Mesodermal cell (in vitro differentiated cells): ENCODE measurements at regions not wholly inside any gene's neighbourhood (a gene's known extent, or its start where the extent isn't known, plus 50 kb on each side); places are given as distances from the start of the nearest gene placed in this dataset.
"Not testable (repeated sequence)": the region's sequence is repeated elsewhere in the genome, so short reads cannot be mapped to it uniquely, and the experiment has no call there.

ENCODE experiments used
- H3K27ac ChIP-seq: 2 replicates; pipeline ENCODE4 v1.7.0; 2013; ENCODE audit warnings: mild to moderate bottlenecking, low read depth, low read length, moderate library complexity; ENCODE audit not compliant: severe bottlenecking
- H3K36me3 ChIP-seq: 2 replicates; pipeline ENCODE4 v1.7.1; 2013; ENCODE audit warnings: mild to moderate bottlenecking, low read length, moderate library complexity; ENCODE audit not compliant: control insufficient read depth, insufficient read depth
- H3K4me1 ChIP-seq: one replicate; pipeline ENCODE4 v1.7.1; 2013; ENCODE audit warnings: mild to moderate bottlenecking, low read length; ENCODE audit not compliant: insufficient read depth, control insufficient read depth, poor library complexity, severe bottlenecking
- H3K4me3 ChIP-seq: 2 replicates; pipeline ENCODE4 v1.7.0; 2013; ENCODE audit warnings: low read length, control low read depth, mild to moderate bottlenecking; ENCODE audit not compliant: insufficient read depth, poor library complexity, severe bottlenecking; ENCODE audit errors: extremely low read depth
- H3K9me3 ChIP-seq: 2 replicates; pipeline ENCODE4 v1.7.1; 2013; ENCODE audit warnings: mild to moderate bottlenecking, low read length, moderate library complexity; ENCODE audit not compliant: control insufficient read depth
- WGBS, 2 experiments: methylation state at CpG; one replicate each; pipeline ENCODE4 v1.1.5; 2013; ENCODE audit warnings: missing lambda C conversion rate in 2 of 2; ENCODE audit not compliant: insufficient coverage in 2 of 2; 5-methylcytosine and 5-hydroxymethylcytosine counted together

DNA sequence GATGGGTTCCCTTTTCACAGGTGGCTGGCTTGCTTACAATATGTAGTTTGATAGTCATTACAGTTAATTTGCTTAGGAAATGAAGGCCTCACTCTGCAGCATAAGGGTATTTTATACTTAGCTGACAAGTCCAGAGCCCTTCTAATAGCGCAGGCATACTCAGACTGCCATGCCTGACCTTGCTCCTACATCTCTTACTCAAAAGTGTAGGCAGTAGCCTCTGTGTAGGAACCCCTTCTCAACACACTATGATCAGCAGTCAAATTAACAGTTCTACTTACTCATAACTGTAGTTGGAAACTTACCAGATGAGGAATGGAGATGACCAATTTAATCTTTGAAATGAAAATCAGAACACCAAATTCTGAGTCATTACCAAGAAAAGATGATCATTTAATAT lies 373.5 kb downstream of the TBC1D32 start:
- H3K4me1 ChIP-seq = no peaks in the 10 kb centered on the region
- WGBS, 2 experiments = 100% methylated on average over 1 of the region's 1 CpG; no CpG with 5 or more reads in 1 of the 2 experiments
- no peak overlapping the region for H3K27ac ChIP-seq
- no peak overlapping the region for H3K4me3 ChIP-seq
- no peaks in the 10 kb centered on the region for H3K36me3 ChIP-seq
- no peaks in the 10 kb centered on the region for H3K9me3 ChIP-seq

DNA sequence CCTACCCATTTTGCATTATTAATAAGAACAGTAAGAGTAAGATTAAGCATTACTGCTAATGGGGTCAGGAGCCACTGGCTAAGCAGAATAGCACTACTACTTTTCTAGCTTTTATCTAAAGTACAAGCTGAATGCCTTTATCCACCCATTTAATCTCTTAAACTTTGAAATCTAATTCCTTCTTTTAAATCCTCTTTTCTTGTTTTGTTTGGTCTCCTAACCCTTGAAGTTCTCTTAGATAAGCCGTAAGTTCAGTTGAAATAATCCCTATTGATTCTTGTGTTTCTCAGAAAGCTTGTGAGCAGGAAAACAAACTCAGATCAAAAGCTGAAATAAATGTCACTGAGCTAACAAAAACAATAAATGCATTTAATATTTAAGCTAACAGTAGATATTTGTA lies 380.2 kb downstream of the TBC1D32 start:
- Histone ChIP-seq H3K9me3 (no peaks in the 10 kb centered on the region), H3K27ac (no peak overlapping the region), H3K36me3 (no peaks in the 10 kb centered on the region), H3K4me1 (no peaks in the 10 kb centered on the region), H3K4me3 (no peak overlapping the region)
- no CpG with 5 or more reads among the region's 1 CpG for WGBS, 2 experiments

DNA sequence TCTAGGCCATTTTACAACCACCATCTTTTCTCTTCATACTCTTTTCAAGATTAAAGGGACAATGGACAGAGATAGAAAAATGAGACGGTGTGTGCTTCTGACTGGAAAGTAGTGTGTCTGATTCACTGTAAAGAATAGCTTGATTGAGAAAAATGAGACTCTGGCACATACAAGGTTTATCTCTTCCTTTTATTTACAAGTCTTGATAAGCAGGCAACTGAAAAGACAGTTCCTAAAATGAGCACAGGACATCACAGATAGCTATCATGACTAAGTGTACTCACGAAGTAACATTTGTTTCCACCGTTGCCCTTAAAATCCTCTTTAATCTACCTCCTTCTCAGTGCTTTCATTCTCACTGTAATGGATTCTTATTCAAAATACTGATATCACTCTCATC lies 383.0 kb downstream of the TBC1D32 start:
- WGBS, 2 experiments = 81 to 85% methylated on average over 2 of the region's 3 CpGs
- no peaks in the 10 kb centered on the region for H3K36me3 ChIP-seq
- no peaks in the 10 kb centered on the region for H3K4me1 ChIP-seq
- no peak overlapping the region for H3K4me3 ChIP-seq
- peak overlapping the region; percentile 16 for H3K27ac ChIP-seq
- H3K9me3 ChIP-seq = no peaks in the 10 kb centered on the region

DNA sequence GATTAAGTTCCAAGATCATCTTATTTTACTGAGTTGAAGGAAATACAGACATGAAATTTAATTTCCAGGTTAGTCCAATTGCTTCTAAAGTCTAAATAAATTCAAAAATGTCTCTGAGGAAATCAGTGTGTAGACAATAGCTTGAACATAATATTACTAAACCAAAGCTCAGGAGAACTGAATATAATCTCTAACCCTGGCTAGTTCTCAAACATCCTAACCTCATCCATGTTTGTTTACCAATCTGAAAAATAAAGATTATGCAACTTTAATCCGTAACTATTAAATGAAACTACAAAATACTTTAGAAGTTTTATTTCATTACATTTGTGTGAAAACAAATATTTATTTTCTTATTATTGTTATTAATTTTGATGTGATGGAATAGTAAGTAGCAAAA lies 387.2 kb downstream of the TBC1D32 start:
- no CpG with 5 or more reads among the region's 1 CpG for WGBS, 2 experiments
- no peaks in the 10 kb centered on the region for H3K9me3 ChIP-seq
- H3K36me3 ChIP-seq = no peaks in the 10 kb centered on the region
- H3K4me3 ChIP-seq = no peak overlapping the region
- no peak overlapping the region for H3K27ac ChIP-seq
- H3K4me1 ChIP-seq = no peaks in the 10 kb centered on the region

DNA sequence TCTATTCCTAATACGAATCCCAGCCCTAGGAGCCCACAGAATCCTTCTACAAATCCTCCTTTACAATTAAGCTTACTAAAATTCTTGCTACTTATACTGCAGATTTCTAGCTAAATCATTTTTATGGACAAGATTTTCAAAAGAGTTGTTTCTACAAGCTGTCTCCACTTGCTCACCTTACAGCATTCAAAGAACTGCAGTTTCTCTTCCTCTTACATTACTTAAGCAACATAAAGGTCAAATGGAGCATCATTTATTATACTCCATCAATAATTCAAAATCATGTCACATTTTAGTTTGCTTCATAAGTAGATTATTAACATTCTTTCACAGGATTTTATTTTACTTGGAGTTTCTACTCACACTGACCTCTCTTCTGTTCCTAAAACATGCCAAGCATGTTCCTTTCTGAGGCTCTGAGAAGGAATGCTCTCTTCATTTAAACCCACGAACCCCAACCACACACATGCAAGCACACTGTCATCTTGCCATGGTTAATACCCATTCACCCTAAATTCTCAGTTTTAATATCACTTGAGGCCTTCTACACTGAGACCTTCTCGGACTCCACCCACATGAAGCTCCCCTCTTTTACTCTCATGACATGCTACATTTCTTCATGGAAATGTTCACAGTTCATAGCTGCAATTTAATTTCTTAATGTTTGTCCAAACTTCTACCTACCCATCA lies 388.2 kb downstream of the TBC1D32 start:
- H3K4me1 ChIP-seq = no peaks in the 10 kb centered on the region
- WGBS, 2 experiments = 63% methylated on average over 2 of the region's 3 CpGs; no CpG with 5 or more reads in 1 of the 2 experiments
- no peak overlapping the region for H3K4me3 ChIP-seq

DNA sequence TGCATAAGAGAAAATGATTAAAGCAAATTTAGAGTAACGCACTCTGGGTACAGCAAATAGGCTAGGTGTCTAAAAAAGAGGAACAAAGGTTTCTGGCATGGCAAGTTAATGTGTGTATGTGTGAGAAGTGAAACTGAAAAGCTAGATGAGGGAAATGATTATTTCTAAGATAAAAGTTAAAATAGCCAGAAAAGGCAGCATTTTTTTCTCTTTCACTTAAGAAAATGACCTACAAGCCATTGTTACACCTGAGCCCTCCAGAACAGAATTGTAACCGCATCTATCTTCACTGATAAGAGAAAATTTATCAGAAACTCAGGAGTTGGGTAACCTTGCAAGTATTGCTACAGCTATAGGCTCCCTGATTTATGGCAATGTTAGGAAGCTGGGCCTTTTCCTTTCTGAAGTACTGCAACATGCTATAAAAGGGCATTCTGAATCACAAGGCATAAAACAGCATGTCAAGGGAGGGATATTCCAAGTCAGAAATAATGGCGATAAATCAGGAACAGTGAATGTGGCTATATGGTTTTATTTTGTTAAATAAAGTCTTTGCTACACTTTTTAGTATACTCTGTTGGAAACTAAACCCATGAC lies 395.3 kb downstream of the TBC1D32 start:
- 77 to 100% methylated on average over 1 to 2 of the region's 3 CpGs for WGBS, 2 experiments
- Histone ChIP-seq H3K4me1 (no peaks in the 10 kb centered on the region), H3K9me3 (no peaks in the 10 kb centered on the region), H3K36me3 (no peaks in the 10 kb centered on the region), H3K4me3 (no peak overlapping the region), H3K27ac (no peak overlapping the region)

More for the DNA sequence above, 388.2 kb downstream of the TBC1D32 start:
- no peaks in the 10 kb centered on the region for H3K9me3 ChIP-seq
- no peak overlapping the region for H3K27ac ChIP-seq
- no peaks in the 10 kb centered on the region for H3K36me3 ChIP-seq

DNA sequence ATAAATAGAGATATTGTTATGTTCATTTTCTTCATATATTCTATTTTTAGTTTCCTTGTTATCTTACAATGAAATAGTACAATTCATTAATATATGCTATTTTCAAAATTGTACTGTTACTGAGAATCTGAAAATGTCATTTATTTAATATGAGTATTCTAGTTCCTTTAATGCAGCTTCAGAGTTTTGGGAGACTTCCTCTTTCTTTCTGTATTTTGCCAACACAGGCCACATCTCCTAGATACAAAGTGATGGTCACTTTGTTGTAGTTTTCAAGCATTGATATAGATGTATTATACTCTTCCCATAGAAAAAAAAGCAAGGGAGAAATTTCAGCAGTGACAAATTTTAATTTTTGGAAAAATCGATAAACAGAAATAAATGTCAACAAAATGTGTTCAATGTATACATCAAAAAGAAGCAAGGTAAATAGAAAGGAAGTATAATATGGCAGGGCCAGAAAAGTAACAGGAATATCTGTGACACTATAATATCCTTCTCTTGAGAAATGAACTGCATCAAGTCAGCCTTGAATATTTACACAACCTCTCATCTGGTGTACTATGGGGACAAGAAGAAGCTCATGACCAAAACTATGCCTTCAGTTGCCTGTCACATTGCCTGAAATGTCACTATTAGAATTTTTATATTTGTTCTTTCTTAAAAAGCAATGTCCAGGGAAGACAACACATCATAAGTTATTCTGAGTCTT lies 396.0 kb downstream of the TBC1D32 start:
- H3K36me3 ChIP-seq = no peaks in the 10 kb centered on the region
- H3K27ac ChIP-seq = no peak overlapping the region
- WGBS, 2 experiments = no CpG with 5 or more reads among the region's 1 CpG
- no peaks in the 10 kb centered on the region for H3K4me1 ChIP-seq
- H3K9me3 ChIP-seq = no peaks in the 10 kb centered on the region
- H3K4me3 ChIP-seq = no peak overlapping the region

DNA sequence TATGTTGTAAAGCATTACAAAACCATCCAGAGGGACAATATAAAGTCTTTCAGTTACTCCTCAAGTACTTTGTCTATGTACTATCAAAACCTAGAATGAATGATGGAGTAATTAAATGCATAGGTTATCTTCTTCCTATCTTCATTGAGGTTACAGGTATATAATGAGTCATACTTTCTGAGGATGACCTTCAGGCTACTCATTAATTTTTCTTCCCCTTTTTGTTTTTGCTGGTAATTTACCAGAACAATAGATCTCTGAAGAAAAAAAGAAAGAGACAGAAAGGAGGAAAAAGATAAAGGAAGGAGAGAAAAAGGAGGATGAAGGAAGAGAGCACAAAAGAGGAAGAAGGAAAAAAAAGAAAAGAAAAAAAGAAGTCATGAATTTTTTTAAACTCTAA lies 398.4 kb downstream of the TBC1D32 start:
- no peaks in the 10 kb centered on the region for H3K4me1 ChIP-seq
- H3K36me3 ChIP-seq = no peaks in the 10 kb centered on the region
- no peaks in the 10 kb centered on the region for H3K9me3 ChIP-seq
- no peak overlapping the region for H3K4me3 ChIP-seq
- H3K27ac ChIP-seq = no peak overlapping the region

DNA sequence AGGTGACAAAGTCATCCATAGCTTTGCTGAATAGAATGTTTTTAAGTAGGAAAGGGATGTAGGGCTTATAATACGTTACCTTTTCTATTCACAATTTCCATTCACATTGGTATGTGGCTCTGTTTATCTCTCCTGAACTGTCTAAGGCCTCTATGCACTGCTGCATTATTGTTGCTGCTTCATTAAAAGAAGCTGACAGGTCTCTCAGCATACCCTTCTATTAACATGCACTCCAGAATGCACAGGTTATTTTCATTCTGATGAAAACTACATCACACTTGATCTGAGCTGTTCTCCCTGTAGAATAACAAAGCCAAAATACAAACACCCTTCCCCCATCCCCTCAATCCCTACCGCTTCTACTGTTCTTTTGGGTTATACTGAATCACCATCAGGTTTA lies 399.3 kb downstream of the TBC1D32 start:
- Histone ChIP-seq H3K27ac (no peak overlapping the region), H3K9me3 (no peaks in the 10 kb centered on the region), H3K36me3 (no peaks in the 10 kb centered on the region), H3K4me1 (no peaks in the 10 kb centered on the region), H3K4me3 (no peak overlapping the region)
- WGBS, 2 experiments = no CpG with 5 or more reads among the region's 2 CpGs

DNA sequence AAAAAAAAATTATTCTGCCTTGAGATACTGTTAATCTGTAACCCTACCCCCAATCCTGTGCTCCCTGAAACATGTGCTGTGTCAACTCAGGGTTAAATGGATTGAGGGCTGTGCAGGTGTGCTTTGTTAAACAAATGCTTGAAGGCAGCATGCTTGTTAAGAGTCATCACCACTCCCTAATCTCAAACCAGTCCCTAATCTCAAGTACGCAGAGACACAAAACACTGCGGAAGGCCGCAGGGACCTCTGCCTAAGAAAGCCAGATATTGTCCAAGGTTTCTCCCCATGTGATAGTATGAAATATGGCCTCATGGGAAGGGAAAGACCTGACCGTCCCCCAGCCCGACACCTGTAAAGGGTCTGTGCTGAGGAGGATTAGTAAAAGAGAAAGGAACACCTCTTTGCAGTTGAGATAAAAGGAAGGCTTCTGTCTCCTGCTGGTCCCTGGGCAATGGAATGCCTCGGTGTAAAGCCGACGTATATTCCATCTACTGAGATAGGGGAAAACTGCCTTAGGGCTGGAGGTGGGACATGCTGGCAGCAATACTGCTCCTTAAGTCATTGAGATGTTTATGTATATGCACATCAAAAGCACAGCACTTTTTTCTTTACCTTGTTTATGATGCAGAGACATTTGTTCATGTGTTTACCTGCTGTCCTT lies 402.6 kb downstream of the TBC1D32 start:
- WGBS, 2 experiments = 34 to 37% methylated on average over 5 to 6 of the region's 8 CpGs
- not testable (repeated sequence) for H3K27ac ChIP-seq, H3K9me3 ChIP-seq, H3K36me3 ChIP-seq, H3K4me1 ChIP-seq, H3K4me3 ChIP-seq
